Panc1 (cell line): ENCODE measurements at regions not wholly inside any gene's neighbourhood (a gene's known extent, or its start where the extent isn't known, plus 50 kb on each side); places are given as distances from the start of the nearest gene placed in this dataset.

Experiments used
- ATAC-seq: fragments of 200-7000 bp; cut with Tn5 transposase; 2 replicates; pipeline ENCODE4 v1.9.1; 2020; ENCODE audit warnings: mild to moderate bottlenecking, moderate library complexity
- BruUV-seq: library from RNA; stranded (reverse); fragments of 400-500 nt; replicated peaks from 2 replicates; lab custom pipeline; 2021; lab: Mats Ljungman, UMichigan
- CTCF ChIA-PET: fragments of 300-600 bp; sonication (Branson Sonifier 250); formaldehyde crosslinking; loops from one replicate; lab custom pipeline; 2022; ENCODE audit warnings: antibody characterized with exemption; lab: Charles Lee
- POLR2A ChIA-PET: fragments of 300-600 bp; sonication (Branson Sonifier 250); formaldehyde crosslinking; loops from one replicate; lab custom pipeline; 2022; ENCODE audit warnings: antibody characterized with exemption; lab: Charles Lee
- DNase-seq: peaks from one replicate; pipeline ENCODE4 v3.0.0-alpha.2; 2010; ENCODE audit warnings: low read depth, low spot score
- H3K27ac ChIP-seq: 2 replicates; pipeline ENCODE4 v1.5.1; 2011; ENCODE audit warnings: mild to moderate bottlenecking, low read length, inconsistent platforms
- H3K27me3 ChIP-seq: fragments of 200-500 bp; sonication (Bioruptor generic); 2 replicates; pipeline ENCODE4 v1.6.0; 2014; ENCODE audit warnings: low read length, inconsistent platforms; ENCODE audit not compliant: control insufficient read depth, insufficient read depth
- H3K36me3 ChIP-seq: fragments of 200-500 bp; sonication (Bioruptor generic); 2 replicates; pipeline ENCODE4 v1.5.1; 2014; ENCODE audit warnings: inconsistent platforms, mild to moderate bottlenecking, low read length, moderate library complexity; ENCODE audit not compliant: control insufficient read depth, insufficient read depth
- H3K4me1 ChIP-seq: 2 replicates; pipeline ENCODE4 v1.5.1; 2011; ENCODE audit warnings: inconsistent platforms, mild to moderate bottlenecking, low read length, moderate library complexity; ENCODE audit not compliant: control insufficient read depth, insufficient read depth
- H3K4me3 ChIP-seq, 2 experiments: 2 replicates each; pipeline ENCODE4 v1.5.1; 2011 to 2012; ENCODE audit warnings: low read depth in 2 of 2, low read length in 2 of 2, mild to moderate bottlenecking in 2 of 2, inconsistent platforms in 1 of 2, moderate library complexity in 1 of 2
- H3K9me3 ChIP-seq: fragments of 200-500 bp; sonication (Bioruptor generic); 2 replicates; pipeline ENCODE4 v1.5.1; 2014; ENCODE audit warnings: low read depth, mild to moderate bottlenecking, inconsistent platforms, low read length, moderate library complexity; ENCODE audit not compliant: control insufficient read depth, insufficient read depth
- CTCF ChIP-seq: fragments of 450-650 bp; IDR thresholded peaks from 2 replicates; pipeline ENCODE4 v1.5.1; 2017; ENCODE audit warnings: mild to moderate bottlenecking
- POLR2AphosphoS5 ChIP-seq: IDR thresholded peaks from 2 replicates; pipeline ENCODE4 v1.6.1; 2012; ENCODE audit warnings: mild to moderate bottlenecking, low read depth, low read length, moderate library complexity
- REST ChIP-seq, 2 experiments: IDR thresholded peaks; 2 replicates each; pipeline ENCODE4 v1.6.1; 2011 to 2012; ENCODE audit warnings: low read depth in 2 of 2, control low read depth in 1 of 2, low read length in 1 of 2, mild to moderate bottlenecking in 1 of 2, moderate library complexity in 1 of 2; ENCODE audit not compliant: insufficient read depth in 1 of 2
- SIN3A ChIP-seq: IDR thresholded peaks from 2 replicates; pipeline ENCODE4 v1.6.1; 2012; ENCODE audit warnings: low read depth, mild to moderate bottlenecking, low read length, moderate library complexity, borderline replicate concordance; ENCODE audit not compliant: insufficient read depth
- TCF7L2 ChIP-seq: IDR thresholded peaks from 2 replicates; pipeline ENCODE4 v1.6.1; 2011; ENCODE audit warnings: mild to moderate bottlenecking, low read depth, low read length, inconsistent platforms
- in situ Hi-C: cut with HindIII; loops from 2 replicates; pipeline ENCODE4 v1.10.0; 2016; ENCODE audit warnings: low sequenced_read_pairs, low pct_unique_long_range_greater_than_20kb
- intact Hi-C: fragments of 100-400 bp; cut with micrococcal nuclease; formaldehyde crosslinking; loops from one replicate; pipeline ENCODE4 v1.10.0; 2022; ENCODE audit not compliant: unreplicated experiment

- Histone ChIP-seq H3K27me3 (no peaks in the 10 kb centered on the region), H3K9me3 (no peaks in the 10 kb centered on the region), H3K27ac (no peak overlapping the region), H3K4me1 (no peaks in the 10 kb centered on the region), H3K36me3 (no peaks in the 10 kb centered on the region), H3K4me3 (no peak overlapping the region)
- intact Hi-C loops (no loop called here), in situ Hi-C loops (no loop called here)
- BruUV-seq, result no TSS peak
- ChIA-PET POLR2A (no interaction called here), CTCF (no interaction called here)
- DNase-seq, result no peak
- no peak for ATAC-seq
- TF ChIP-seq TCF7L2, result no peak
- TF ChIP-seq POLR2AphosphoS5, result no peak
- TF ChIP-seq REST (IDR thresholded peaks at IDR 0.05; ENCODE audit: insufficient read depth in 1 of 2, low read depth in 2 of 2, low read length in 1 of 2), result no peak
- TF ChIP-seq SIN3A, result no peak
- TF ChIP-seq CTCF, result no peak
Measured at GRCh38 chr3:67118635-67119034, 120.5 kb downstream of the KBTBD8 start.

GRCh38 chr3:67123914-67124313, 125.8 kb downstream of the KBTBD8 start:
- no TSS peak for BruUV-seq
- CTCF ChIA-PET, result no interaction called here
- POLR2A ChIA-PET, result no interaction called here

More at GRCh38 chr3:67123914-67124313, 125.8 kb downstream of the KBTBD8 start:
- Histone ChIP-seq H3K27ac (no peak overlapping the region), H3K9me3 (no peaks in the 10 kb centered on the region), H3K4me1 (no peaks in the 10 kb centered on the region), H3K36me3 (no peaks in the 10 kb centered on the region), H3K27me3 (no peaks in the 10 kb centered on the region), H3K4me3 (no peak overlapping the region)
- no peak for TF ChIP-seq TCF7L2
- TF ChIP-seq REST (IDR thresholded peaks at IDR 0.05; ENCODE audit: insufficient read depth in 1 of 2, low read depth in 2 of 2, low read length in 1 of 2), result no peak
- no peak for TF ChIP-seq POLR2AphosphoS5
- TF ChIP-seq CTCF, result no peak
- no peak for TF ChIP-seq SIN3A
- intact Hi-C loops, result no loop called here
- DNase-seq (no peak), ATAC-seq (no peak)
- in situ Hi-C loops, result no loop called here
